GM12872 (cell line): ENCODE measurements at regions not wholly inside any gene's neighbourhood (a gene's known extent, or its start where the extent isn't known, plus 50 kb on each side); places are given as distances from the start of the nearest gene placed in this dataset.

Source experiments
- TF ChIP-seq, protein P1 (sequence below): IDR thresholded peaks from 3 replicates; pipeline ENCODE4 v1.5.1; 2011; ENCODE audit warnings: low read depth, mild to moderate bottlenecking, low read length, moderate library complexity; ENCODE audit not compliant: insufficient read depth

DNA sequence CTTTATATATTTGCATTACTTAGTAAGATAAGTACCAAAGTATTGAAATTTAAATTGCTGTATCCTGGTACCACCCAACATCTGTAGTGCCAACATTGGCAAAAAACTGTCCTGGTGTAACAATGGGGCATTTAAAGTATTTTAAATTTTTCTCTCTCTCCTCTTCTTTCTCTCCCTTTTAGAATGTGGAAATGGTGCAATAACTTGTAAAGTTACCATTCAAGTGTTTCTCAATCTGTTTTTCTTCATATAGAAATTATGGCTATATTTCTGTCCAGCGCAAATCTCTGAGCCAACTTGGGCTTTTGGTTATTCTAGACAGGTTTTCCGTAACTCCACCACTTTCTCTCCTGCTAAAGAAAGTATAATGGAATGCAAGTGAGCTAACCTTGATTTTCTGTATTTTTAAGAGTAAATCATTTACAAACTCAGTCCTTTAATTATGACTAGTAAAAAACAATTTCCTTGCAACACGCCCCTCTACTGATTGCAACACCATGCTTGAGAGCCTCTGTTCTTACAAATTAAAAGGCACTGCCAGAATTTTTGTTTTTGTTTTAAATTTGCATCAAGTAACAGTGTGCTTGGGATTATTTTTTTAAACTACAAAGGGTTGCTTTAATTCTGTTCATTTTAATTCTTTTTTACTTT, 324.2 kb upstream of the CITED2 start:
- TF ChIP-seq, protein P1, sequence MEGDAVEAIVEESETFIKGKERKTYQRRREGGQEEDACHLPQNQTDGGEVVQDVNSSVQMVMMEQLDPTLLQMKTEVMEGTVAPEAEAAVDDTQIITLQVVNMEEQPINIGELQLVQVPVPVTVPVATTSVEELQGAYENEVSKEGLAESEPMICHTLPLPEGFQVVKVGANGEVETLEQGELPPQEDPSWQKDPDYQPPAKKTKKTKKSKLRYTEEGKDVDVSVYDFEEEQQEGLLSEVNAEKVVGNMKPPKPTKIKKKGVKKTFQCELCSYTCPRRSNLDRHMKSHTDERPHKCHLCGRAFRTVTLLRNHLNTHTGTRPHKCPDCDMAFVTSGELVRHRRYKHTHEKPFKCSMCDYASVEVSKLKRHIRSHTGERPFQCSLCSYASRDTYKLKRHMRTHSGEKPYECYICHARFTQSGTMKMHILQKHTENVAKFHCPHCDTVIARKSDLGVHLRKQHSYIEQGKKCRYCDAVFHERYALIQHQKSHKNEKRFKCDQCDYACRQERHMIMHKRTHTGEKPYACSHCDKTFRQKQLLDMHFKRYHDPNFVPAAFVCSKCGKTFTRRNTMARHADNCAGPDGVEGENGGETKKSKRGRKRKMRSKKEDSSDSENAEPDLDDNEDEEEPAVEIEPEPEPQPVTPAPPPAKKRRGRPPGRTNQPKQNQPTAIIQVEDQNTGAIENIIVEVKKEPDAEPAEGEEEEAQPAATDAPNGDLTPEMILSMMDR = no peak

DNA sequence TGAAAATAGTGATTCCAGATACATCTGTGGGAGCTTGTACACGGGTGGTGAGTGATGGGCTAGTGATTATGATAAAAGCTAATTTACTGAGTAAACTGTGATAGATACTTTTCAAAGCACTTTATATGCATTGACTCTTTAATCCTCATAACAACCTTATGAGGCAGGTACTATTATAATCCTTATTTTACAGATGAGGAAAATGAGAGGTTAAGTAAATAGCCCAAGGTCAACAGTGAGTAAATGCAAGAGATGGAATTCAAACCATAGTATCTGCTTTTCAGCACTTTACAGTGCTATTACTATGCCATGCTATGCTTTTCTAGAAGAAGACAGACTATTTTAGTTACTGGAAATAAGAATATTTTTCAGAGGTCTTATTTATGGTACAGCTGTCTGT, 320.9 kb upstream of the CITED2 start:
- TF ChIP-seq, protein P1 = no peak

DNA sequence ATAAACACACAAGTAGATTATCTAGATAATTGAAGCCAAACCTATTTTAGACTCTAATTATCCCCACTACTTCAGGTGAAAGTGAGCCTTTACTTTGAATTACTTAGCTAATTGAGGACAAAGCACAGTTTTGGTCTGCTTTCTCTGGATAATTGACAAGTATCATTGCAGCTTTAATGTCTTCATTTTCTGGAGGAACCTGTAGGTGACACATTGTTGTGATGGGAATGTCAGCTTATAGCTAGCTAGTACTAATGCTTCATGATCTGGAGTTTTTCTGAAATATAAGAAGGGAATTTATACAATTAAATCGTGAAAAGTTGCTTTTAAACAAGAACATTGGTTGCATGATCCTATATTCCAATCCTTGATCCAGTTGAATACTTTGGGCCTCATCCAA, 319.3 kb upstream of the CITED2 start:
- TF ChIP-seq, protein P1 = no peak

DNA sequence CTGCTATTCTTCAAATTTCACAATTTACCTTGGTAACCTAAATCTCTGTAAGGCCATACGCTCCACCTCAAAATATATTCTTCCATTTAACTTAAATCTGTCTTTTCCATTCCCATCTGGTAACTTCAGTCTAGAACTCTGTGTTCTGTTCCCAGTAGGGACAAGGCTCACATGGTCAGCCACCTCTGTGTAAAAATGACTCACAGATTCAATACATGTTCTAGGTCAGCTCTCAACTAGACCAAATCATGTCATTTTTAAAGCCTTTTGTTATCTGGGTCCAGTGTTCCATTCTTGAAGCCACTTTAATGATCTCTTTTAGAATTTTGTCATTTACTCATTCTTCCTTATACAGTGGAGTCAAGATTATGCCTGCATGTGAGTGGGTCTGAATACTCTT, 315.6 kb upstream of the CITED2 start:
- TF ChIP-seq, protein P1 = no peak

DNA sequence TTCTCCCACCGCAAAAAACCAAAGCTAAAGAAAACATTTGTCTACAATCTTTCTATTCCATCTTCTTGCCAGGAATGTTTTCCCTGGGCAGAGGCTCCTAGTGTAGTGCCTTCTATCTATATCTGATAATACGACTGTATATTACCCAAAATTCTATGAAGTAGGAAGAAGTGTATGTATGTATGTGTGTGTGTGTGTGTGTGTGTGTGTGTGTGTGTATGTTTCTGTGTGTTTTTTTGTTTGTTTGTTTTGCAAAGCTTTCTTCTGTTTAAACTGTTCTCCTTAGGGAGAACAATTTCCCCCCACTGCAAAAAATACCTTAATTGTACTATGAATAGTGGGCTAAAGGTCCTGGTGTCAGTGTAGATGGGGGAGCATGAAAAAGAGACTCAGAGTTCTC, 312.6 kb upstream of the CITED2 start:
- TF ChIP-seq, protein P1 = no peak

DNA sequence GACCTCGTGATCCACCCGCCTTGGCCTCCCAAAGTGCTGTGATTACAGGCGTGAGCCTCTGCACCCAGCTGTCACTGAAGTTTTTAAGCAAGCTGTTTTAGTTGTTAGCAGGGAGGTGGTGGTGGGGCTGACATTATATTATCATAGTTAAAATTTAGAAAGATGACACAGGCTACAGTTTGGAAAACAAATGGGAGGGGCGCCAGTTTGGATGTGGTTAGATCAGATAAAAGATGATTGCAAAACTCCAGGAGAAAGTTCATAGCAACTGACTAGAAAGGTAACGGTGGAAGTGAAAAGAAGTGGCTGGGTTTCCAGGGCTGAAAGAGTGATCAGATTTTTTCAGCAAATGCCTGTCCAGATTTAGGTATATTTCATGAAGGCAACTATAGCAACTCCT, 311.9 kb upstream of the CITED2 start:
- TF ChIP-seq, protein P1 = no peak

DNA sequence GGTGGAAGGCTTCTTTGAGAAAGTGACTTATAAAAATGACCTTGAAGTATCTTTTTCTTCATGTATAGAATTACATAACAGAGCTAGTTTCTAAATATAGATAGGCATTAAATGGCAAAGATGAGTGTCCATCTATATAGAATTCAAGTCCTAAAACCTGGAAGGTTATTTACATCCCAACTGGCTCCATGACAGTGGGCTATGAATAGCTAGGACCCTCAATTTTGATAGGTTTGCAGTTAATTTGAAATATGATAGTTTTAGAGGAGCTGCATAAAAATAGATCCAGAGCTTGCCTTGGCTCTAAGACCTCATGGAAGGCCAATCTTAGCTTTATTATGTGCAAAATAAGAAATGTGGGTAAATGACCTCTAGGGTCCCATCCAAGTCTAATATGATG, 310.6 kb upstream of the CITED2 start:
- TF ChIP-seq, protein P1 = no peak

DNA sequence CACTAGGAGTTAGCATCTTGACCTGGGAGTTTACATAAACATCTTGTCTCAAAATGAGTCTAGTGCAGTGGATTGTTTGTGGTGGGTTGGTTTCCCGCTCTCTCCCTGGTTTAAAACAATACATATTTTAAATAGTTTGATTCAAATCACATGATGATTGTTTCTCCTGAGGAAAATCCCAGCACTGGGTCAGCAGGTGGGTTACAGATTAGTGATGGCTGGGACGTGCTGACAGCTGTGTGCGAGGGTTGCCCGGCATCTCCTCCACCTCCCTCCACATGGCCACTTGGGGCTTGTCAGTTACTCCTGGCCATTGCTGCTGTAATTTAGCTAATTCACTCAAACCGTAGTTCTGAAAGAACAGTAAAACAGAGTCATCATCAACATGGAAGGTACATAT, 306.4 kb upstream of the CITED2 start:
- TF ChIP-seq, protein P1 = no peak
